Stromal cell of bone marrow (primary cell): ENCODE measurements at regions not wholly inside any gene's neighbourhood (a gene's known extent, or its start where the extent isn't known, plus 50 kb on each side); places are given as distances from the start of the nearest gene placed in this dataset.

Experiments
- DNase-seq: peaks from one replicate; pipeline ENCODE4 v3.0.0-alpha.2; 2012; ENCODE audit warnings: low read depth

- no peak for DNase-seq
Observed at GRCh38 chr15:96672629-96673028, 342.1 kb downstream of the NR2F2 start.

GRCh38 chr15:96678386-96678785 lies 347.9 kb downstream of the NR2F2 start:
- DNase-seq: no peak

GRCh38 chr15:96687388-96688107 lies 357.0 kb downstream of the NR2F2 start:
- no peak for DNase-seq

- no peak for DNase-seq
Observed at GRCh38 chr15:96690733-96691132, 360.2 kb downstream of the NR2F2 start.

- no peak for DNase-seq
Observed at GRCh38 chr15:96692826-96693225, 362.3 kb downstream of the NR2F2 start.

- no peak for DNase-seq
Observed at GRCh38 chr15:96693515-96693914, 363.0 kb downstream of the NR2F2 start.

- DNase-seq: no peak
Observed at GRCh38 chr15:96693990-96694517, 363.6 kb downstream of the NR2F2 start.

GRCh38 chr15:96695426-96695825 lies 364.9 kb downstream of the NR2F2 start:
- no peak for DNase-seq

GRCh38 chr15:96699871-96700401 lies 369.4 kb downstream of the NR2F2 start:
- no peak for DNase-seq

GRCh38 chr15:96700555-96700954 lies 370.1 kb downstream of the NR2F2 start:
- DNase-seq: no peak

- DNase-seq: no peak
Observed at GRCh38 chr15:96701443-96701842, 370.9 kb downstream of the NR2F2 start.

- DNase-seq: no peak
Observed at GRCh38 chr15:96701877-96702276, 371.4 kb downstream of the NR2F2 start.

- no peak for DNase-seq
Observed at GRCh38 chr15:96702589-96702988, 372.1 kb downstream of the NR2F2 start.

- no peak for DNase-seq
Observed at GRCh38 chr15:96703091-96703490, 372.6 kb downstream of the NR2F2 start.

- DNase-seq: peak; percentile 1
Observed at GRCh38 chr15:96703794-96704550, 373.5 kb downstream of the NR2F2 start.

- DNase-seq: no peak
Observed at GRCh38 chr15:96716075-96716474, 385.6 kb downstream of the NR2F2 start.

GRCh38 chr15:96716478-96716877 lies 386.0 kb downstream of the NR2F2 start:
- DNase-seq: no peak

GRCh38 chr15:96720251-96720650 lies 389.8 kb downstream of the NR2F2 start:
- DNase-seq: no peak

GRCh38 chr15:96720656-96721055 lies 390.2 kb downstream of the NR2F2 start:
- no peak for DNase-seq

GRCh38 chr15:96728591-96728990 lies 398.1 kb downstream of the NR2F2 start:
- DNase-seq: no peak

GRCh38 chr15:96732704-96733103 lies 402.2 kb downstream of the NR2F2 start:
- no peak for DNase-seq

- no peak for DNase-seq
Observed at GRCh38 chr15:96733721-96734120, 403.2 kb downstream of the NR2F2 start.

- no peak for DNase-seq
Observed at GRCh38 chr15:96735632-96736240, 405.2 kb downstream of the NR2F2 start.
